ENCODE measurements at regions not wholly inside any gene's neighbourhood (a gene's known extent, or its start where the extent isn't known, plus 50 kb on each side); places are given as distances from the start of the nearest gene placed in this dataset.
"Not testable (repeated sequence)": the region's sequence is repeated elsewhere in the genome, so short reads cannot be mapped to it uniquely, and the experiment has no call there.

- no peak for DNase-seq
These were observed 435.6 kb downstream of the ETS1 start for GRCh38 chr11:128151780-128152179.

- DNase-seq, result no peak
These were observed 436.0 kb downstream of the ETS1 start for GRCh38 chr11:128151338-128151737.

GRCh38 chr11:128148208-128148607 is 439.1 kb downstream of the ETS1 start:
- no peak for DNase-seq

DNA sequence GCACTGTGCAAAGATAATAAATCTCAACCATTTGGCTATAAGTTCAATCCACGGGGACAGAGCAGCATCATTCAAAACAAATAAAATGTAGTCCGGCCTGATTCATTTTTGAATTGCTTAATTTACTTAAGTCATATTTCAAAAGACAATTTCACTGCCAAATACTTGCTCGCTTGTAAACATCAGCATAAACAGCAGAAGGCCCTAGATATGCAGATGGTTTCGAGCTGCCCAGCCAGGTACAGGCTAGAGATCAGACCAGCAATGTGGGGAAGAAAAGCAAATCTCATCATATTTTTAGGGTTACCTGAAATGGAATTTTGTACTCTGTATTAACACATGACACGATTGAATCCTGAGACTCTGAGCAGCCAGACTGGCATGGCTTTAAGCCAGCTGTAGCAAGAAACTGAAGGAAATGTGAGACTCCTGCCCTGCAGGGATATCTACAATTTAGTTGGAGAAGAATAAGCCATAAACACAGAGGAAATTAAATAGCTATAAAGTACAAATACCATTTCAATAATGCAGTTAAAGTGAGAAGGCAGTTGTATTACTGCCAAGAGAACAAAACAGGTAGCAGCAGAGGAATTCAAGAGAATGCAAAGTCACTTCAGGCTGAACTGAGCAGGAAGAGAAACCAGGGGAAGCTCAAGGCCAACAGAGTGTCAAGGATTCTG is 440.3 kb downstream of the ETS1 start:
- no peak for DNase-seq

GRCh38 chr11:128140293-128140692 is 447.1 kb downstream of the ETS1 start:
- not testable (repeated sequence) for DNase-seq

GRCh38 chr11:128135451-128135850 is 451.9 kb downstream of the ETS1 start:
- DNase-seq, result no peak

- DNase-seq, result no peak
These were observed 453.9 kb downstream of the ETS1 start for GRCh38 chr11:128133501-128133900.

GRCh38 chr11:128130052-128130451 is 457.3 kb downstream of the ETS1 start:
- DNase-seq, result no peak

DNA sequence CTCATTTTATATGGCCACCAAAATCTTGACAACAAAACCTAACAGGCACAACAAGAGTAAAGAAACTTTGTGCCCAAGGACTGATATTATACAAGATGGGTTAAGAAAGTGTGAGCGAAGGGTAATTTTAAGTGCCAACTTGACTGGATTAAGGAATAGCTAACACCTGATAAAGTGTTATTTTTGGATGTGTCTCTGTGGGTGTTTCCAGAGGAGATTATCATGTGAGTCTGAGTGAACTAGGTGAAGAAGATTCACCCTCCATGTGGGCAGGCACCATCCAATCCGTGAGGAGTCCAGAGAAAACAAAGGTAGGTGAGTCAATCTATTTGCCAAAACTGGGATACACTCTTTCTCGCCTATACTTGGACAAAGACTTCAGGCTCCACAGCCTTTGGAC is 461.6 kb downstream of the ETS1 start:
- DNase-seq, result no peak

GRCh38 chr11:128116885-128117284 is 470.5 kb downstream of the ETS1 start:
- DNase-seq, result no peak

DNA sequence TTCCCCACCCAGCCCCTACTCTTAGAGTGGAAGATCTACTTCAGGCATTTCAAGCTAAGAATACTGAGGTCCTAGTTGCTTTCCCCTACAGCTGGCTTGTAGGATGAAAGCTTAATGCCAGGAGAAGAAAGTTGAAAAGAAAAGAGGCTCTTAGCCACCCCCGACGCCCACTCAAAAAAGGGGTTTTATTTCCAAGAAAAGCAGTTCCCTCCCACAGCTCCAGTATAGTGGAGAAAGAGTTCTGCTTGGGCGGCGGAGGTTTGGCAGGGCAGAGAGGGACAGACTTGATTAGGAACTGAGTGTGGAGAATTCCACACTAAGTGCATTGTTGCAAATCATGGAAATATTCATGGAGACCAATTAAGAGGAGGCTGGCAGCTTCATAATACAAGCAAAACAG is 470.9 kb downstream of the ETS1 start:
- DNase-seq, result no peak

DNA sequence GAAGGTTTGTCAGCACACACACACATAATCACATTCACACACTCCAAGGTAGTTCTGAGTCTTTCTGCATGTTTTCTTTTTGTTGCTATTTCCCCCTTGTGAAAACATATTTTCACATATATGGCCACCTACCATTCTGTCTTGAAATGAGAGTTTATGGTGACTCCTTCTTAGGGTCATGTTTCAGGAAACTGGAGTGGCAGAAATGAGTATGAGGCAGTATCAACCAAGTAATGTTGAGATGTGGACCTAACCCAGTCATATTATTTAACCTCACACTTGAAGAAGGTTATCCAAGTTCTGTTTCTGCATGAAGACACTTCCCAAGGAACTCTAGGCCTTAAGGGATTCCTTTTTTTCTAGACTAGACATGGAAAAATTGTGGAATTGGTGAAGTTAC is 481.4 kb downstream of the ETS1 start:
- DNase-seq, result no peak

DNA sequence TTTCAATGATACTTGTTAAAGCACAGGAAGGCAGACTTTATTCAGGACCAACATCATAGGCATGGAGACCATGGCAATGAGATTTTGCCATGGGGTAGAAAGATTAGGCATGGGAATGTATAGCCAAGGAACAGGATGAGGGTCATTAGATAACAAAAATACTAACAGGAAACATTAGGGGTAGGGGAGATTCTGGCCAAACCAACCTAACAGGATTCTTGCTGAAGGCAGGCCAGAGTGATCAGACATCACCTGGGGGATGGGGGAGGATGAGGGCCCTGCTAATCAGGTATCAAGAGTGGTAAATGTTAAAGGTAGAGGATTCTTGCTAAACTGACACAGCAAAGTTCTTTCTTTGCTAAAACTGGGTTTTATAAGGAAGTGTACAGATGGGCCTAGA is 481.8 kb downstream of the ETS1 start:
- DNase-seq, result no peak

GRCh38 chr11:128103278-128103873 is 484.0 kb downstream of the ETS1 start:
- no peak for DNase-seq

- DNase-seq, result no peak
These were observed 488.6 kb downstream of the ETS1 start for GRCh38 chr11:128098781-128099180.

DNA sequence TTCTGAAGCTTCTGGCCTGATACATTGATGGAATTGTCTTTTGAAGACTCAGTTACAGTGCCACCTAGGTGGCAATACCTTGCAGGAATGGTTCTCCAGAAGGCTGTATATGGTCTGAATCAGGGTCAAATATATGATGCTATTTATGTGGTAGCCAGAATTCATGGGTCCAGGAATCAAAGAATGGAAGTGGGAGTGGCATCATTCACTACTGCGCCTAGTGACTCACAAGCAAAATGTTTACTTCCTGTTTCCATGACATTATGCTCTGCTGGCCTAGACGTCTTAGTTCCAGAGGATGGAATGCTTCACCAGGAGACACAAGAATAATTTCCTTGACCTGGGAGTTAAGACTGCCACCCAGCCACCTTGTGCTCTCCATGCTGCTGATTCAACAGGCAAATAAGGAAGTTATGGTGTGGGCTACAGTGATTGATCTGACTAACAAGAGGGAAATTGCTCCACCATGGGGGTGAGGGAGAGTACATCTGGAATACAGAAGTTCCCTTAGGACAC is 491.8 kb downstream of the ETS1 start:
- DNase-seq, result no peak

- DNase-seq, result no peak
These were observed 493.7 kb downstream of the ETS1 start for GRCh38 chr11:128093689-128094088.

- DNase-seq, result no peak
These were observed 497.4 kb downstream of the ETS1 start for GRCh38 chr11:128089962-128090361.

DNA sequence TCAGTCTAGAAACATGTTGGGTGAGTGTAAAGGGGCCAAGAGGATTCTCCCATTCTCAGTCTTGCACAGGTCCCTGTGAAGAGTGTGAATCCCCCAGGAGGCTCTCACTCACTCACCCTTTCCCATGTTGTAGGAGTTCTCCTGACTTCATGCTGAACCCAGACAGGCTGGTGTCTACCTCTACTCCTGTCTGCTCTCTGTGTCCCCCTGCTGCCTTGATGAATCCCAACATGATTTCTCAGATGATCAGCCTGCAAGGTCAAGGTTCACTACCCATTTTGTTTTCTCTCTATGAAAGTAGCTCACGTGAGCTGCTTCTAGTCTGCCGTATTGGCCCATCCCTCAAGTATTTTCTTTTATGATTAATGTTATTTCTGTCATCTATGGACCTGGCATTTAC is 500.6 kb downstream of the ETS1 start:
- no peak for DNase-seq

GRCh38 chr11:128085276-128085675 is 502.1 kb downstream of the ETS1 start:
- no peak for DNase-seq

GRCh38 chr11:128082574-128082973 is 504.8 kb downstream of the ETS1 start:
- DNase-seq, result no peak

- DNase-seq, result no peak
These were observed 517.7 kb downstream of the ETS1 start for GRCh38 chr11:128069665-128070064.

DNA sequence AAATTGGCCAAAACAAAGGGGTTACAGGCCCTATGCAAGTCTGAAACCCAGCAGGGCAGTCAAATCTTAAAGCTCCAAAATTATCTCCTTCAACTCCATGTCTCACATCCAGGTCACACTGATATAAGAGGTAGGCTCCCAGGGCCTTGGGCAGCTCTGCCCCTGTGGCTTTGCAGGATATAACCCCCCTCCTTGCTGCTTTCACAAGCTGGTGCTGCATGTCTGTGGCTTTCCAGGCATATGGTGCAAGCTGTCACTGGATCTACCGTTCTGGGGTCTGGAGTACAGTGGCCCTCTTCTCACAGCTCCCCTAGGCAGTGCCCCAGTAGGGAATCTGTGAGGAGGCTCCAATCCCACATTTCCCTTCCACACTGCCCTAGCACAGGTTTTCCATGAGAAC is 519.6 kb downstream of the ETS1 start:
- DNase-seq, result no peak

GRCh38 chr11:128066399-128066798 is 521.0 kb downstream of the ETS1 start:
- DNase-seq, result no peak
